HG02610 (cell line): ENCODE measurements at regions not wholly inside any gene's neighbourhood (a gene's known extent, or its start where the extent isn't known, plus 50 kb on each side); places are given as distances from the start of the nearest gene placed in this dataset.

Experiments used
- ATAC-seq: cut with Tn5 transposase; IDR thresholded peaks from one replicate; pipeline ENCODE4 v1.9.1; 2021; ENCODE audit warnings: mild to moderate bottlenecking, moderate library complexity; ENCODE audit not compliant: unreplicated experiment

GRCh38 chr9:89806371-89807100 lies 201.7 kb downstream of the GADD45G start:
- no peak for ATAC-seq

- ATAC-seq: no peak
Observed at GRCh38 chr9:89807101-89807395, 202.2 kb downstream of the GADD45G start.

- ATAC-seq: no peak
Observed at GRCh38 chr9:89807682-89808075, 202.9 kb downstream of the GADD45G start.

GRCh38 chr9:89808076-89808755 lies 203.4 kb downstream of the GADD45G start:
- ATAC-seq: no peak

- ATAC-seq: no peak
Observed at GRCh38 chr9:89808756-89809181, 204.0 kb downstream of the GADD45G start.

GRCh38 chr9:89810431-89810830 lies 205.6 kb downstream of the GADD45G start:
- ATAC-seq: no peak

- ATAC-seq: no peak
Observed at GRCh38 chr9:89811356-89811755, 206.5 kb downstream of the GADD45G start.

GRCh38 chr9:89811886-89812450 lies 207.2 kb downstream of the GADD45G start:
- ATAC-seq: no peak

GRCh38 chr9:89812556-89813181 lies 207.9 kb downstream of the GADD45G start:
- ATAC-seq: no peak

- ATAC-seq: no peak
Observed at GRCh38 chr9:89813482-89813881, 208.7 kb downstream of the GADD45G start.

- no peak for ATAC-seq
Observed at GRCh38 chr9:89814340-89815040, 209.7 kb downstream of the GADD45G start.

GRCh38 chr9:89815061-89815902 lies 210.5 kb downstream of the GADD45G start:
- peak; percentile 54 for ATAC-seq

GRCh38 chr9:89815903-89816573 lies 211.2 kb downstream of the GADD45G start:
- peak; percentile 91 for ATAC-seq

- no peak for ATAC-seq
Observed at GRCh38 chr9:89817151-89817950, 212.5 kb downstream of the GADD45G start.

- ATAC-seq: no peak
Observed at GRCh38 chr9:89820337-89820736, 215.5 kb downstream of the GADD45G start.

- ATAC-seq: no peak
Observed at GRCh38 chr9:89821081-89821480, 216.3 kb downstream of the GADD45G start.

- ATAC-seq: no peak
Observed at GRCh38 chr9:89822996-89823395, 218.2 kb downstream of the GADD45G start.

- no peak for ATAC-seq
Observed at GRCh38 chr9:89825669-89826068, 220.9 kb downstream of the GADD45G start.

GRCh38 chr9:89826186-89826585 lies 221.4 kb downstream of the GADD45G start:
- ATAC-seq: no peak
